Left lung (tissue), 4 donors: ENCODE measurements at regions not wholly inside any gene's neighbourhood (a gene's known extent, or its start where the extent isn't known, plus 50 kb on each side); places are given as distances from the start of the nearest gene placed in this dataset.

ENCODE experiments used
- ATAC-seq: fragments of 200-7000 bp; cut with Tn5 transposase; one replicate; pipeline ENCODE4 v1.9.1; 2020; ENCODE audit warnings: moderate library complexity
- DNase-seq, 4 donors: peaks; one replicate each; pipeline ENCODE4 v3.0.0-alpha.2; 2013 to 2020
- H3K27ac ChIP-seq, 2 donors: fragments of 200-600 bp; sonication (generic) in 1 of 2; one replicate each; pipeline versions ENCODE4 v1.5.0 to v1.8.0; 2020 to 2021
- H3K27me3 ChIP-seq, 2 donors: fragments of 200-600 bp; sonication (generic) in 1 of 2; one replicate each; pipeline versions ENCODE4 v1.5.0 to v1.8.0; 2020 to 2021
- H3K36me3 ChIP-seq, 2 donors: fragments of 200-600 bp; sonication (generic) in 1 of 2; one replicate each; pipeline versions ENCODE4 v1.5.0 to v1.8.0; 2020 to 2021
- H3K4me1 ChIP-seq, 2 donors: fragments of 200-600 bp; one replicate each; pipeline ENCODE4 v1.8.0; 2021
- H3K4me3 ChIP-seq, 2 donors: fragments of 200-600 bp; sonication (generic) in 1 of 2; one replicate each; pipeline versions ENCODE4 v1.5.0 to v1.8.0; 2020 to 2021; ENCODE audit warnings: mild to moderate bottlenecking in 1 of 2
- H3K9me3 ChIP-seq, 2 donors: fragments of 200-600 bp; sonication (generic) in 1 of 2; one replicate each; pipeline versions ENCODE4 v1.5.0 to v1.8.0; 2020 to 2021
- CTCF ChIP-seq, 2 donors: fragments of 200-600 bp; sonication (generic) in 1 of 2; IDR thresholded peaks; one replicate each; pipeline versions ENCODE4 v1.5.0 to v1.8.0; 2021; ENCODE audit warnings: antibody characterized with exemption in 2 of 2
- intact Hi-C, 2 donors: fragments of 100-400 bp; cut with DNase I; formaldehyde crosslinking; loops; one replicate each; pipeline versions ENCODE4 v1.11.2 to v1.14.2; 2022
- donor health status: DM: no; HTN: yes; CAD: no.
- donor health status: DM: no; HTN: no; CAD: no.

GRCh38 chr9:22700171-22700570 lies 253.5 kb downstream of the DMRTA1 start:
- intact Hi-C loops: no loop called here
- no peak for TF ChIP-seq CTCF (IDR thresholded peaks at IDR 0.05)
- no peaks in the 10 kb centered on the region for H3K27me3 ChIP-seq
- ATAC-seq (no peak), DNase-seq (no peak)
- H3K9me3 ChIP-seq: peaks cover 0 to 8% of the 10 kb centered on the region in 2 donors
- H3K4me3 ChIP-seq: no peak overlapping the region
- no peaks in the 10 kb centered on the region for H3K36me3 ChIP-seq
- H3K4me1 ChIP-seq: no peaks in the 10 kb centered on the region
- H3K27ac ChIP-seq: no peak overlapping the region

- Histone ChIP-seq H3K4me3 (no peak overlapping the region), H3K9me3 (peaks cover 0 to 6% of the 10 kb centered on the region in 2 donors), H3K36me3 (no peaks in the 10 kb centered on the region), H3K27me3 (no peaks in the 10 kb centered on the region), H3K27ac (no peak overlapping the region), H3K4me1 (no peaks in the 10 kb centered on the region)
- DNase-seq: no peak
- TF ChIP-seq CTCF (IDR thresholded peaks at IDR 0.05): no peak
- intact Hi-C loops: no loop called here
- ATAC-seq: no peak
Measured at GRCh38 chr9:22718653-22719052, 272.0 kb downstream of the DMRTA1 start.

GRCh38 chr9:22722492-22722891 lies 275.9 kb downstream of the DMRTA1 start:
- no peak for ATAC-seq

GRCh38 chr9:22731786-22732185 lies 285.2 kb downstream of the DMRTA1 start:
- intact Hi-C loops: no loop called here

More at GRCh38 chr9:22722492-22722891, 275.9 kb downstream of the DMRTA1 start:
- intact Hi-C loops: loop anchor here in 1 of 2 donors (10.0 kb wide), 1 partner anchor 62 kb away; no protein-coding TSS in a partner anchor
- no peak for DNase-seq
- H3K4me3 ChIP-seq: no peak overlapping the region
- H3K36me3 ChIP-seq: no peaks in the 10 kb centered on the region
- no peak for TF ChIP-seq CTCF (IDR thresholded peaks at IDR 0.05)
- no peaks in the 10 kb centered on the region for H3K27me3 ChIP-seq
- no peaks in the 10 kb centered on the region for H3K4me1 ChIP-seq
- peaks cover 0 to 10% of the 10 kb centered on the region in 2 donors for H3K9me3 ChIP-seq
- H3K27ac ChIP-seq: no peak overlapping the region

GRCh38 chr9:22739712-22740111 lies 293.1 kb downstream of the DMRTA1 start:
- Histone ChIP-seq H3K27me3 (no peaks in the 10 kb centered on the region), H3K36me3 (no peaks in the 10 kb centered on the region), H3K4me3 (no peak overlapping the region), H3K27ac (no peak overlapping the region), H3K4me1 (no peaks in the 10 kb centered on the region), H3K9me3 (peaks cover 0 to 4% of the 10 kb centered on the region in 2 donors)
- DNase-seq (no peak), ATAC-seq (no peak)
- intact Hi-C loops: no loop called here
- no peak for TF ChIP-seq CTCF (IDR thresholded peaks at IDR 0.05)

More at GRCh38 chr9:22731786-22732185, 285.2 kb downstream of the DMRTA1 start:
- DNase-seq (no peak), ATAC-seq (no peak)
- H3K36me3 ChIP-seq: no peaks in the 10 kb centered on the region
- TF ChIP-seq CTCF (IDR thresholded peaks at IDR 0.05): no peak
- H3K9me3 ChIP-seq: no peaks in the 10 kb centered on the region
- H3K27ac ChIP-seq: no peak overlapping the region
- no peak overlapping the region for H3K4me3 ChIP-seq
- no peaks in the 10 kb centered on the region for H3K27me3 ChIP-seq
- no peaks in the 10 kb centered on the region for H3K4me1 ChIP-seq
